Trophoblast cell (in vitro differentiated cells and primary cell): ENCODE measurements at regions not wholly inside any gene's neighbourhood (a gene's known extent, or its start where the extent isn't known, plus 50 kb on each side); places are given as distances from the start of the nearest gene placed in this dataset.
"Not testable (repeated sequence)": the region's sequence is repeated elsewhere in the genome, so short reads cannot be mapped to it uniquely, and the experiment has no call there.

Source experiments
- DNase-seq, 2 donors: peaks; one replicate each; pipeline ENCODE4 v3.0.0-alpha.2; 2016
- H2AFZ ChIP-seq: 2 replicates; pipeline ENCODE4 v1.6.1; 2013; ENCODE audit warnings: low read length, moderate library complexity, mild to moderate bottlenecking; ENCODE audit not compliant: insufficient read depth, poor library complexity
- H2AK5ac ChIP-seq: 2 replicates; pipeline ENCODE4 v1.6.1; 2013; ENCODE audit warnings: mild to moderate bottlenecking, low read length
- H2BK120ac ChIP-seq: 2 replicates; pipeline ENCODE4 v1.6.1; 2013; ENCODE audit warnings: low read length, mild to moderate bottlenecking, moderate library complexity; ENCODE audit not compliant: insufficient read depth, poor library complexity
- H2BK12ac ChIP-seq: 2 replicates; pipeline ENCODE4 v1.6.1; 2013; ENCODE audit warnings: mild to moderate bottlenecking, low read length, moderate library complexity
- H2BK5ac ChIP-seq: 2 replicates; pipeline ENCODE4 v1.6.1; 2013; ENCODE audit warnings: low read length, low read depth, moderate library complexity, mild to moderate bottlenecking; ENCODE audit not compliant: poor library complexity
- H3K14ac ChIP-seq: 2 replicates; pipeline ENCODE4 v1.6.1; 2013; ENCODE audit warnings: mild to moderate bottlenecking, low read length
- H3K18ac ChIP-seq: 2 replicates; pipeline ENCODE4 v1.6.1; 2013; ENCODE audit warnings: mild to moderate bottlenecking, low read length
- H3K23ac ChIP-seq: 2 replicates; pipeline ENCODE4 v1.6.1; 2013; ENCODE audit warnings: low read length
- H3K27ac ChIP-seq: 2 replicates; pipeline ENCODE4 v1.5.1; 2013; ENCODE audit warnings: low read depth, mild to moderate bottlenecking, inconsistent platforms, low read length, moderate library complexity
- H3K27me3 ChIP-seq: 2 replicates; pipeline ENCODE4 v1.6.1; 2013; ENCODE audit warnings: inconsistent platforms, mild to moderate bottlenecking, low read length, moderate library complexity; ENCODE audit not compliant: insufficient read depth
- H3K36me3 ChIP-seq, 2 experiments: 1 replicate in 1 of 2; 2 replicates in 1 of 2; pipeline ENCODE4 v1.6.1; 2013; ENCODE audit warnings: low read length in 2 of 2, mild to moderate bottlenecking in 2 of 2, moderate library complexity in 1 of 2; ENCODE audit not compliant: insufficient read depth in 2 of 2, control insufficient read depth in 1 of 2
- H3K4ac ChIP-seq: 2 replicates; pipeline ENCODE4 v1.6.1; 2013; ENCODE audit warnings: low read depth, mild to moderate bottlenecking, low read length, moderate library complexity
- H3K4me1 ChIP-seq, 2 experiments: 1 replicate in 1 of 2; 2 replicates in 1 of 2; pipeline ENCODE4 v1.6.1; 2013; ENCODE audit warnings: low read length in 2 of 2, mild to moderate bottlenecking in 2 of 2, moderate library complexity in 1 of 2; ENCODE audit not compliant: insufficient read depth in 2 of 2, control insufficient read depth in 1 of 2
- H3K4me2 ChIP-seq: 2 replicates; pipeline ENCODE4 v1.6.1; 2013; ENCODE audit warnings: inconsistent platforms, mild to moderate bottlenecking, low read length, moderate library complexity
- H3K4me3 ChIP-seq: 2 replicates; pipeline ENCODE4 v1.5.1; 2013; ENCODE audit warnings: mild to moderate bottlenecking, low read depth, low read length, inconsistent platforms
- H3K79me1 ChIP-seq: one replicate; pipeline ENCODE4 v1.6.1; 2013; ENCODE audit warnings: low read length
- H3K79me2 ChIP-seq: 2 replicates; pipeline ENCODE4 v1.6.1; 2013; ENCODE audit warnings: low read length, mild to moderate bottlenecking; ENCODE audit not compliant: control insufficient read depth, insufficient read depth, poor library complexity
- H3K9ac ChIP-seq: 2 replicates; pipeline ENCODE4 v1.6.1; 2013; ENCODE audit warnings: mild to moderate bottlenecking, low read length
- H3K9me3 ChIP-seq: 2 replicates; pipeline ENCODE4 v1.6.1; 2013; ENCODE audit warnings: low read depth, mild to moderate bottlenecking, control low read depth, inconsistent platforms, low read length; ENCODE audit not compliant: insufficient read depth
- H4K12ac ChIP-seq: 2 replicates; pipeline ENCODE4 v1.6.1; 2013; ENCODE audit warnings: low read depth, mild to moderate bottlenecking, low read length, moderate library complexity
- H4K8ac ChIP-seq: 2 replicates; pipeline ENCODE4 v1.6.1; 2013; ENCODE audit warnings: low read depth, mild to moderate bottlenecking, low read length, moderate library complexity
- H4K91ac ChIP-seq: one replicate; pipeline ENCODE4 v1.6.1; 2013; ENCODE audit warnings: low read depth, mild to moderate bottlenecking, low read length, moderate library complexity
- WGBS: extraction: QIAGEN DNeasy Blood & Tissue Kit; methylation state at CpG from one replicate; pipeline ENCODE4 v1.1.7; 2013; ENCODE audit warnings: missing lambda C conversion rate; ENCODE audit not compliant: insufficient read length, insufficient coverage; ENCODE audit errors: extremely low coverage; 5-methylcytosine and 5-hydroxymethylcytosine counted together

DNA sequence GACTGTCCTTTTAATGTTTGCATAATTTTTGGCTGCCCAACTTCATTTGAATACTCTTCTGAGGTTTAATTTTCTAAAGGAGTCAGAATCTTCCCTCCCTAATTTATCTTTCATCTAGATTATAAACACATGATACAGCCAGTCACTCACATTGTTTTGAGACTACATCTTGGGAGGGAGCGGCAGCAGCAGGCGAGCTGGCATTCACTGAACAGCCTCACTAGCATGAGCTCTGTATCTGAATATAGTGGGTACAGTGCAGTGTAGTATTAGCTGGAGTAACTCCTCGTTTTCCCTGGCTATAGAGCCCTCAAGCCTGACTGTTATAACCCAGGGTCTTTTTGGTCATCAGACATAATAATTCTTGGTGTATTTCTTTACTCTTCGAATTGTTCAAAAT lies 969.2 kb upstream of the COX7C start:
- Histone ChIP-seq H3K27me3 (no peaks in the 10 kb centered on the region), H3K36me3 (no peaks in the 10 kb centered on the region), H3K18ac (no peak overlapping the region), H3K23ac (no peak overlapping the region), H2AFZ (no peak overlapping the region), H3K9ac (no peak overlapping the region), H3K4me1 (no peaks in the 10 kb centered on the region), H3K4me3 (no peak overlapping the region), H3K27ac (no peak overlapping the region), H4K8ac (no peak overlapping the region), H3K4me2 (no peak overlapping the region), H3K79me2 (no peaks in the 10 kb centered on the region), H4K91ac (no peak overlapping the region), H2BK12ac (no peak overlapping the region), H2BK120ac (no peak overlapping the region), H3K9me3 (no peaks in the 10 kb centered on the region), H4K12ac (no peak overlapping the region), H2BK5ac (no peak overlapping the region), H3K4ac (no peak overlapping the region), H3K14ac (no peak overlapping the region), H3K79me1 (no peaks in the 10 kb centered on the region), H2AK5ac (no peak overlapping the region)
- WGBS, result no CpG with 5 or more reads among the region's 4 CpGs
- DNase-seq, result no peak

- Histone ChIP-seq H3K4me2 (no peak overlapping the region), H3K27me3 (no peaks in the 10 kb centered on the region), H3K4me1 (no peaks in the 10 kb centered on the region), H3K4ac (no peak overlapping the region), H3K4me3 (no peak overlapping the region), H2AFZ (no peak overlapping the region), H3K23ac (no peak overlapping the region), H3K79me2 (no peaks in the 10 kb centered on the region), H4K8ac (no peak overlapping the region), H4K91ac (no peak overlapping the region), H3K14ac (no peak overlapping the region), H3K18ac (no peak overlapping the region), H3K9me3 (peaks cover 3% of the 10 kb centered on the region), H3K9ac (no peak overlapping the region), H2BK5ac (no peak overlapping the region), H2AK5ac (no peak overlapping the region), H4K12ac (no peak overlapping the region), H2BK12ac (no peak overlapping the region), H2BK120ac (no peak overlapping the region), H3K79me1 (no peaks in the 10 kb centered on the region), H3K27ac (no peak overlapping the region), H3K36me3 (no peaks in the 10 kb centered on the region)
- no CpG with 5 or more reads among the region's 1 CpG for WGBS
- no peak for DNase-seq
Observed at GRCh38 chr5:85651731-85652130, 966.0 kb upstream of the COX7C start.

DNA sequence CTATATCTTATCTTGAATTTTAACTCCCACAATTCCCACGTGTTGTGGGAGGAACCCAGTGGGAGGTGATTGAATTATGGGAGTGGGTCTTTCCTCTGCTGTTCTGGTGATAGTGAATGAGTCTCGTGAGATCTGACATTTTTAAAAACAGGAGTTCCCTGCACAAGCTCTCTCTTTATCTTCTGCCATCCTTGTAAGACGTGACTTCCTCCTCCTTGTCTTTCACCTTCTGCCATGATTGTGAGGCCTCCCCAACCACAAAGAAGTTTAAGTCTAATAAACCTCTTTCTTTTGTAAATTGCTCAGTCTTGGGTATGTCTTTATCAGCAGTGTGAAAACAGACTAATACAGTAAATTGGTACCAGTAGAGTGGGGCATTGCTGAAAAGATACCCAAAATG lies 963.6 kb upstream of the COX7C start:
- H4K12ac ChIP-seq, H3K27ac ChIP-seq, H2AFZ ChIP-seq, H3K79me1 ChIP-seq, H2BK120ac ChIP-seq, DNase-seq, H3K27me3 ChIP-seq, H4K91ac ChIP-seq, H3K14ac ChIP-seq, H3K18ac ChIP-seq, H3K23ac ChIP-seq, H3K4me3 ChIP-seq, H3K36me3 ChIP-seq, H2BK12ac ChIP-seq, H2AK5ac ChIP-seq, H3K79me2 ChIP-seq, H3K4me1 ChIP-seq, H4K8ac ChIP-seq, H3K9me3 ChIP-seq, H3K4ac ChIP-seq, H3K9ac ChIP-seq, H3K4me2 ChIP-seq, H2BK5ac ChIP-seq: not testable (repeated sequence)
- no CpG with 5 or more reads among the region's 3 CpGs for WGBS

DNA sequence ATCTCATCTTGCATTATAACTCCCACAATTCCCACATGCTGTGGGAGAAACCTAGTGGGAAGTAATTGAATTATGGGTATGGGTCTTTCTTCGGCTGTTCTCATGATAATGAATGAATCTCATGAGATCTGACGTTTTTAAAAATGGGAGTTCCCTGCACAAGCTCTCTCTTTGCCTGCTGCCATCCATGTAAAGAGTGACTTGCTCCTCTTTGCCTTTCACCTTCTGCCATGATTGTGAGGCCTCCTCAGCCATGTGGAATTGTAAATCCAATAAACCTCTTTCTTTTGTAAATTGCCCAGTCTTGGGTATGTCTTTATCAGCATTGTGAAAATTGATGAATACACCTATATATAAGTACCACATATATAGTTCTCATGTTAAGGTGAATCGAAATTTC lies 961.7 kb upstream of the COX7C start:
- H3K18ac ChIP-seq, result no peak overlapping the region
- H2BK5ac ChIP-seq, result no peak overlapping the region
- no peak overlapping the region for H3K4me2 ChIP-seq
- H2AFZ ChIP-seq, result no peak overlapping the region
- no peak overlapping the region for H4K91ac ChIP-seq
- H3K27ac ChIP-seq, result no peak overlapping the region
- DNase-seq, result no peak
- H3K14ac ChIP-seq, result no peak overlapping the region
- no CpG with 5 or more reads among the region's 3 CpGs for WGBS
- H2BK120ac ChIP-seq, result no peak overlapping the region
- H3K36me3 ChIP-seq, result no peaks in the 10 kb centered on the region
- no peak overlapping the region for H3K23ac ChIP-seq
- no peak overlapping the region for H2BK12ac ChIP-seq
- no peak overlapping the region for H3K9ac ChIP-seq
- no peak overlapping the region for H3K4me3 ChIP-seq
- H3K79me2 ChIP-seq, result no peaks in the 10 kb centered on the region
- no peak overlapping the region for H4K8ac ChIP-seq
- H3K4me1 ChIP-seq, result no peaks in the 10 kb centered on the region
- H2AK5ac ChIP-seq, result no peak overlapping the region
- H3K79me1 ChIP-seq, result no peaks in the 10 kb centered on the region
- no peaks in the 10 kb centered on the region for H3K27me3 ChIP-seq
- H3K9me3 ChIP-seq, result peaks cover 3% of the 10 kb centered on the region
- H4K12ac ChIP-seq, result no peak overlapping the region
- no peak overlapping the region for H3K4ac ChIP-seq
